MM.1S (cell line): ENCODE measurements at regions not wholly inside any gene's neighbourhood (a gene's known extent, or its start where the extent isn't known, plus 50 kb on each side); places are given as distances from the start of the nearest gene placed in this dataset.

Source experiments
- DNase-seq: peaks from one replicate; pipeline ENCODE4 v3.0.0-alpha.2; 2015
- H2AFZ ChIP-seq: fragments of 300-600 bp; sonication (generic); 2 replicates; pipeline ENCODE4 v1.6.0; 2016; ENCODE audit warnings: antibody characterized with exemption, low read length
- H3F3A ChIP-seq: fragments of 300-600 bp; sonication (generic); 2 replicates; pipeline ENCODE4 v1.6.1; 2016; ENCODE audit warnings: mild to moderate bottlenecking, antibody characterized with exemption, low read length, moderate library complexity, mixed read lengths; ENCODE audit not compliant: insufficient read depth
- H3K27ac ChIP-seq: fragments of 300-600 bp; sonication (generic); 2 replicates; pipeline ENCODE4 v1.5.1; 2016; ENCODE audit warnings: mild to moderate bottlenecking, low read length
- H3K27me3 ChIP-seq: fragments of 300-600 bp; sonication (generic); replicated peaks from 2 replicates; pipeline ENCODE4 v1.6.0; 2016; ENCODE audit warnings: low read length; ENCODE audit not compliant: insufficient read depth
- H3K36me3 ChIP-seq: fragments of 300-600 bp; sonication (generic); replicated peaks from 2 replicates; pipeline ENCODE4 v1.6.1; 2016; ENCODE audit warnings: mild to moderate bottlenecking, low read length, mixed read lengths; ENCODE audit not compliant: insufficient read depth
- H3K4me1 ChIP-seq: fragments of 300-600 bp; sonication (generic); 2 replicates; pipeline ENCODE4 v1.6.1; 2016; ENCODE audit warnings: low read length, mixed read lengths
- H3K4me2 ChIP-seq: fragments of 300-600 bp; sonication (generic); 2 replicates; pipeline ENCODE4 v1.6.0; 2016; ENCODE audit warnings: low read depth, low read length
- H3K4me3 ChIP-seq: fragments of 300-600 bp; sonication (generic); 2 replicates; pipeline ENCODE4 v1.5.1; 2016; ENCODE audit warnings: low read length, mixed read lengths
- H3K79me2 ChIP-seq: fragments of 300-600 bp; sonication (generic); 2 replicates; pipeline ENCODE4 v1.6.1; 2016; ENCODE audit warnings: mixed run types, low read length, mixed read lengths
- H3K9ac ChIP-seq: fragments of 300-600 bp; sonication (generic); 2 replicates; pipeline ENCODE4 v1.6.1; 2016; ENCODE audit warnings: low read length, mixed read lengths
- H3K9me2 ChIP-seq: fragments of 300-600 bp; sonication (generic); replicated peaks from 2 replicates; pipeline ENCODE4 v1.6.1; 2016; ENCODE audit warnings: mild to moderate bottlenecking, low read length, mixed read lengths; ENCODE audit not compliant: insufficient read depth
- H3K9me3 ChIP-seq: fragments of 300-600 bp; sonication (generic); replicated peaks from 2 replicates; pipeline ENCODE4 v1.6.1; 2016; ENCODE audit warnings: mild to moderate bottlenecking, low read length, mixed read lengths; ENCODE audit not compliant: insufficient read depth
- H4K20me1 ChIP-seq: fragments of 300-600 bp; sonication (generic); 2 replicates; pipeline ENCODE4 v1.6.1; 2016; ENCODE audit warnings: mild to moderate bottlenecking, low read length, moderate library complexity, mixed read lengths; ENCODE audit not compliant: insufficient read depth
- EZH2 ChIP-seq: fragments of 300-600 bp; sonication (generic); optimal IDR thresholded peaks from 2 replicates; pipeline ENCODE3; 2017; ENCODE audit warnings: low read depth, mild to moderate bottlenecking, antibody characterized with exemption, low read length, mixed read lengths
- EZH2phosphoT487 ChIP-seq: fragments of 300-600 bp; sonication (generic); IDR thresholded peaks from 2 replicates; pipeline ENCODE4 v1.6.1; 2018; ENCODE audit warnings: antibody characterized with exemption, low read length
- TF ChIP-seq, protein P1 (sequence below): fragments of 300-600 bp; sonication (generic); IDR thresholded peaks from 2 replicates; pipeline ENCODE4 v1.5.1; 2016; ENCODE audit warnings: antibody characterized with exemption, low read length, mixed read lengths

DNA sequence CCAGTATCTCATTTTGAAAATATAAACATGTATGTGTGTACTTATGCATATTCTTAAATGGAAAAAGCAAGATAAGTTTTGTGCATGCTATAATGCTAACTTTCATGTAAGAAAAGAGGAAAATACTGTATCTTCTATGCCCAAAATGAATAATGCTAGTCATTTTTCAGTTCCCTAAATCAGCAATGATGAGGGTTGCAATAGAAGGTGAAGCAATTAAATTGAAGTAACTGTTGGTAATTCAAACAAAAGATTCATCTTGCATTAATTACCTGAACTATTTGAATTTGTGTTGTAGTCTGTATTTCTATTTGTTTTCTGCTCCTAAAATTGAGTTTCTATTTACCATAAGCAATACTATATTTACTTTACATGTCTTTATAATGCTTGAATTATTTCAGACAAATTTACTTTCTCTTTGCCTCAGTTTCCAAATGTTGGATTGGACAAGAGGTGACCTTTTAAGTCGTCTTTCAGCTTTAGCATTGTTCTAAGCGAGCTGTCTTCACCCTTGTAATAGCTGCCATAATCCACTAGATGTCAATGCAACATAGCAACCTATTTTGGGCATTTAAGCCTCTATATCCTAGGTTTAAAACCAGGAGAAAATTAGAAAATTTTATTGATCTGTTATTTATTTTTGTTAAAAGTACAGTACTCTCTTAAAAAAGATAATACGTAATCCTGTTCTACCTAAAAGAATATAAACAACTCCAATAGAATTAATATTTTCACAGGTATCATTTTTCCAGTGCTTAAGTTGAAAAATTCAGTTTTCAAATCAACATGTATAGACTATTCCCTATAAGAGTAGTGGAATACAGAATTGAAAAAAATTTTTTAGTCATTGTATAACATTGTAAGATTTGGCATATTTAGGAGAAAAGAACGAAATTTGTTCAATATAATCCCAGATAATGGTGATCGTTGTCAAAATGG, 52.3 kb upstream of the IFNGR1 start:
- Histone ChIP-seq H3K9me2 (no peaks in the 10 kb centered on the region), H3K4me1 (no peaks in the 10 kb centered on the region), H3K27me3 (no peaks in the 10 kb centered on the region), H3F3A (no peaks in the 10 kb centered on the region), H3K9ac (no peak overlapping the region), H3K27ac (no peak overlapping the region), H3K79me2 (no peaks in the 10 kb centered on the region), H3K4me2 (no peak overlapping the region), H3K36me3 (no peaks in the 10 kb centered on the region), H3K4me3 (no peak overlapping the region), H4K20me1 (no peaks in the 10 kb centered on the region), H3K9me3 (no peaks in the 10 kb centered on the region), H2AFZ (no peak overlapping the region)
- peak; percentile 60 for DNase-seq
- TF ChIP-seq EZH2phosphoT487, result no peak
- TF ChIP-seq, protein P1, sequence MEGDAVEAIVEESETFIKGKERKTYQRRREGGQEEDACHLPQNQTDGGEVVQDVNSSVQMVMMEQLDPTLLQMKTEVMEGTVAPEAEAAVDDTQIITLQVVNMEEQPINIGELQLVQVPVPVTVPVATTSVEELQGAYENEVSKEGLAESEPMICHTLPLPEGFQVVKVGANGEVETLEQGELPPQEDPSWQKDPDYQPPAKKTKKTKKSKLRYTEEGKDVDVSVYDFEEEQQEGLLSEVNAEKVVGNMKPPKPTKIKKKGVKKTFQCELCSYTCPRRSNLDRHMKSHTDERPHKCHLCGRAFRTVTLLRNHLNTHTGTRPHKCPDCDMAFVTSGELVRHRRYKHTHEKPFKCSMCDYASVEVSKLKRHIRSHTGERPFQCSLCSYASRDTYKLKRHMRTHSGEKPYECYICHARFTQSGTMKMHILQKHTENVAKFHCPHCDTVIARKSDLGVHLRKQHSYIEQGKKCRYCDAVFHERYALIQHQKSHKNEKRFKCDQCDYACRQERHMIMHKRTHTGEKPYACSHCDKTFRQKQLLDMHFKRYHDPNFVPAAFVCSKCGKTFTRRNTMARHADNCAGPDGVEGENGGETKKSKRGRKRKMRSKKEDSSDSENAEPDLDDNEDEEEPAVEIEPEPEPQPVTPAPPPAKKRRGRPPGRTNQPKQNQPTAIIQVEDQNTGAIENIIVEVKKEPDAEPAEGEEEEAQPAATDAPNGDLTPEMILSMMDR, result peak; percentile 91

- Histone ChIP-seq H2AFZ (no peak overlapping the region), H3K9me3 (no peaks in the 10 kb centered on the region), H3K27me3 (no peaks in the 10 kb centered on the region), H3K36me3 (no peaks in the 10 kb centered on the region), H3K27ac (no peak overlapping the region), H3F3A (no peaks in the 10 kb centered on the region), H3K79me2 (no peaks in the 10 kb centered on the region), H3K9me2 (no peaks in the 10 kb centered on the region), H3K9ac (no peak overlapping the region), H3K4me2 (no peak overlapping the region), H3K4me1 (no peaks in the 10 kb centered on the region), H3K4me3 (no peak overlapping the region), H4K20me1 (no peaks in the 10 kb centered on the region)
- no peak for TF ChIP-seq EZH2phosphoT487
- TF ChIP-seq EZH2, result no peak
- TF ChIP-seq, protein P1, result no peak
- no peak for DNase-seq
Measured at GRCh38 chr6:137269803-137270202, 50.6 kb upstream of the IFNGR1 start.

DNA sequence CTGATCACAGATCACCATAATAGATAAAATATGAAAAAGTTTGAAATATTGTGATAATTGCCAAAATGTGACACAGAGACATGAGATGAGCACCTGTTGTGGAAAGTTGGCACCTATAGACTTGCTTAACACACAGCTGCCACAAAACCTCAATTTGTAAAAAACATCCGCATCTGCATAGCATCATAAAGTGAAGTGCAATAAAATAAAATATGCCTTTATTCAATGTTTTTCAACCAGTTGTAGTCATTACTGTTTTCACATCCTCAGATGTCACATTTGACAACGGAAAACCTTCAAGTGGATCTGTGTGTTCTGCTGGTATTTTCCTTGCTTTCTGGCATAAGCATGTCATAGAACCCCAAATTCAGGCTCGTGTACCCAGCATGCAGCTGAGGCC, 50.2 kb upstream of the IFNGR1 start:
- H3K36me3 ChIP-seq, result no peaks in the 10 kb centered on the region
- H3K9me3 ChIP-seq, result no peaks in the 10 kb centered on the region
- no peaks in the 10 kb centered on the region for H3K79me2 ChIP-seq
- no peaks in the 10 kb centered on the region for H3K27me3 ChIP-seq
- no peak overlapping the region for H2AFZ ChIP-seq
- no peaks in the 10 kb centered on the region for H3K9me2 ChIP-seq
- DNase-seq, result no peak
- H3F3A ChIP-seq, result no peaks in the 10 kb centered on the region
- no peak overlapping the region for H3K4me2 ChIP-seq
- no peak overlapping the region for H3K9ac ChIP-seq
- no peaks in the 10 kb centered on the region for H4K20me1 ChIP-seq
- H3K27ac ChIP-seq, result no peak overlapping the region
- H3K4me3 ChIP-seq, result no peak overlapping the region
- TF ChIP-seq EZH2 (no peak), EZH2phosphoT487 (no peak)
- TF ChIP-seq, protein P1, result no peak
- no peaks in the 10 kb centered on the region for H3K4me1 ChIP-seq
